Testis (tissue), 2 donors: ENCODE measurements at regions not wholly inside any gene's neighbourhood (a gene's known extent, or its start where the extent isn't known, plus 50 kb on each side); places are given as distances from the start of the nearest gene placed in this dataset.
"Not testable (repeated sequence)": the region's sequence is repeated elsewhere in the genome, so short reads cannot be mapped to it uniquely, and the experiment has no call there.

Experiments
- DNase-seq: peaks from one replicate; pipeline ENCODE4 v3.0.0-alpha.2; 2019
- H3K27ac ChIP-seq, 2 donors: fragments of 200-600 bp; sonication (generic); one replicate each; pipeline ENCODE4 v1.5.1; 2019
- H3K27me3 ChIP-seq: fragments of 200-600 bp; sonication (generic); one replicate; pipeline ENCODE4 v1.5.1; 2019
- H3K36me3 ChIP-seq: fragments of 200-600 bp; sonication (generic); one replicate; pipeline ENCODE4 v1.5.1; 2017; ENCODE audit warnings: low read depth; ENCODE audit errors: missing control alignments
- H3K4me1 ChIP-seq: fragments of 200-600 bp; sonication (generic); one replicate; pipeline ENCODE4 v1.5.1; 2019
- H3K4me3 ChIP-seq, 2 donors: fragments of 200-600 bp; sonication (generic); one replicate each; pipeline ENCODE4 v1.5.1; 2017 to 2019
- H3K9me3 ChIP-seq: fragments of 200-600 bp; sonication (generic); one replicate; pipeline ENCODE4 v1.5.1; 2017
- CTCF ChIP-seq, 3 experiments: fragments of 450-650 bp in 2 of 3; fragments of 200-600 bp in 1 of 3; sonication (generic) in 1 of 3; IDR thresholded peaks; one replicate each; pipeline ENCODE4 v1.5.1; 2016 to 2019; ENCODE audit warnings: antibody characterized with exemption in 3 of 3, mild to moderate bottlenecking in 2 of 3, moderate library complexity in 1 of 3
- POLR2A ChIP-seq: fragments of 450-650 bp; IDR thresholded peaks from one replicate; pipeline ENCODE4 v1.6.1; 2017; ENCODE audit warnings: antibody characterized with exemption, mild to moderate bottlenecking, moderate library complexity
- WGBS, 2 donors: methylation state at CpG; one replicate each; pipeline ENCODE4 v1.1.5; 2018; 5-methylcytosine and 5-hydroxymethylcytosine counted together
- intact Hi-C: fragments of 100-400 bp; cut with DNase I; formaldehyde crosslinking; loops from one replicate; pipeline ENCODE4 v1.15.1; 2023; ENCODE audit warnings: low total_unique reads

GRCh38 chr6:113718588-113718987 is 138.6 kb upstream of the MARCKS start:
- H3K27ac ChIP-seq = no peak overlapping the region
- TF ChIP-seq POLR2A = no peak
- no peak for TF ChIP-seq CTCF (IDR thresholded peaks at IDR 0.05)
- H3K27me3 ChIP-seq = no peaks in the 10 kb centered on the region
- no peak overlapping the region for H3K4me3 ChIP-seq
- intact Hi-C loops = no loop called here
- no peaks in the 10 kb centered on the region for H3K9me3 ChIP-seq
- 78 to 86% methylated on average over 4 of the region's 4 CpGs for WGBS, 2 donors
- H3K36me3 ChIP-seq = no peaks in the 10 kb centered on the region
- no peak for DNase-seq
- H3K4me1 ChIP-seq = no peaks in the 10 kb centered on the region

GRCh38 chr6:113719064-113719463 is 138.1 kb upstream of the MARCKS start:
- Histone ChIP-seq H3K9me3 (no peaks in the 10 kb centered on the region), H3K27me3 (no peaks in the 10 kb centered on the region), H3K4me1 (no peaks in the 10 kb centered on the region), H3K36me3 (no peaks in the 10 kb centered on the region), H3K4me3 (no peak overlapping the region), H3K27ac (no peak overlapping the region)
- intact Hi-C loops = no loop called here
- WGBS, 2 donors = 96 to 97% methylated on average over 2 of the region's 2 CpGs
- no peak for DNase-seq
- no peak for TF ChIP-seq CTCF (IDR thresholded peaks at IDR 0.05)

- H3K4me3 ChIP-seq = no peak overlapping the region
- WGBS, 2 donors = 96 to 98% methylated on average over 4 of the region's 4 CpGs
- H3K27ac ChIP-seq = no peak overlapping the region
- H3K27me3 ChIP-seq = no peaks in the 10 kb centered on the region
- H3K9me3 ChIP-seq = no peaks in the 10 kb centered on the region
- intact Hi-C loops = no loop called here
- H3K4me1 ChIP-seq = no peaks in the 10 kb centered on the region
- H3K36me3 ChIP-seq = no peaks in the 10 kb centered on the region
- TF ChIP-seq POLR2A (no peak), CTCF (IDR thresholded peaks at IDR 0.05) (no peak)
- DNase-seq = no peak
Observed at GRCh38 chr6:113719545-113719944, 137.6 kb upstream of the MARCKS start.

GRCh38 chr6:113723182-113723581 is 134.0 kb upstream of the MARCKS start:
- no peaks in the 10 kb centered on the region for H3K9me3 ChIP-seq
- TF ChIP-seq CTCF (IDR thresholded peaks at IDR 0.05) (no peak), POLR2A (no peak)
- 36 to 42% methylated on average over 4 of the region's 4 CpGs for WGBS, 2 donors
- intact Hi-C loops = no loop called here
- DNase-seq = no peak
- no peak overlapping the region for H3K27ac ChIP-seq
- no peaks in the 10 kb centered on the region for H3K27me3 ChIP-seq
- no peaks in the 10 kb centered on the region for H3K4me1 ChIP-seq
- H3K36me3 ChIP-seq = no peaks in the 10 kb centered on the region
- H3K4me3 ChIP-seq = no peak overlapping the region

- WGBS, 2 donors = 91% methylated on average over 2 of the region's 2 CpGs
- not testable (repeated sequence) for H3K4me3 ChIP-seq
Observed at GRCh38 chr6:113724927-113725326, 132.2 kb upstream of the MARCKS start.

More at GRCh38 chr6:113724927-113725326, 132.2 kb upstream of the MARCKS start:
- H3K36me3 ChIP-seq, H3K27ac ChIP-seq, H3K4me1 ChIP-seq, H3K9me3 ChIP-seq, H3K27me3 ChIP-seq, intact Hi-C loops, DNase-seq: not testable (repeated sequence)
